Loucy (cell line): ENCODE measurements at regions not wholly inside any gene's neighbourhood (a gene's known extent, or its start where the extent isn't known, plus 50 kb on each side); places are given as distances from the start of the nearest gene placed in this dataset.

Experiments used
- H2AFZ ChIP-seq: fragments of 200-600 bp; sonication (generic); 2 replicates; pipeline ENCODE4 v1.6.0; 2016; ENCODE audit warnings: antibody characterized with exemption, mild to moderate bottlenecking, low read length, moderate library complexity
- H3F3A ChIP-seq: fragments of 200-600 bp; 2 replicates; pipeline ENCODE4 v1.6.0; 2016; ENCODE audit warnings: antibody characterized with exemption, low read depth, mild to moderate bottlenecking
- H3K27me3 ChIP-seq: fragments of 200-600 bp; sonication (generic); 2 replicates; pipeline ENCODE4 v1.6.1; 2014; ENCODE audit warnings: low read length, mild to moderate bottlenecking; ENCODE audit not compliant: insufficient read depth, poor library complexity, severe bottlenecking
- H3K36me3 ChIP-seq: fragments of 200-600 bp; sonication (generic); 2 replicates; pipeline ENCODE4 v1.6.1; 2016; ENCODE audit warnings: low read length; ENCODE audit not compliant: insufficient read depth
- H3K4me1 ChIP-seq: fragments of 200-600 bp; sonication (generic); 2 replicates; pipeline ENCODE4 v1.5.1; 2014; ENCODE audit warnings: low read length, mild to moderate bottlenecking; ENCODE audit not compliant: insufficient read depth, poor library complexity, severe bottlenecking
- H3K4me2 ChIP-seq: fragments of 200-600 bp; sonication (generic); 2 replicates; pipeline ENCODE4 v1.6.0; 2014; ENCODE audit warnings: antibody characterized with exemption, low read length, low read depth, mild to moderate bottlenecking; ENCODE audit not compliant: poor library complexity, severe bottlenecking
- H3K4me3 ChIP-seq: fragments of 200-600 bp; sonication (generic); 2 replicates; pipeline ENCODE4 v1.5.1; 2014; ENCODE audit warnings: low read length, mild to moderate bottlenecking, mixed read lengths; ENCODE audit not compliant: poor library complexity, severe bottlenecking
- H3K79me2 ChIP-seq: fragments of 200-600 bp; sonication (generic); 2 replicates; pipeline ENCODE4 v1.6.1; 2014; ENCODE audit warnings: low read length; ENCODE audit not compliant: insufficient read depth
- H3K9ac ChIP-seq: fragments of 200-600 bp; sonication (generic); 2 replicates; pipeline ENCODE4 v1.6.0; 2014; ENCODE audit warnings: mild to moderate bottlenecking, low read depth, low read length, moderate library complexity; ENCODE audit not compliant: poor library complexity, severe bottlenecking
- H3K9me2 ChIP-seq: fragments of 200-600 bp; sonication (generic); replicated peaks from 2 replicates; pipeline ENCODE4 v1.6.1; 2016; ENCODE audit warnings: low read depth, low read length, mixed read lengths
- H3K9me3 ChIP-seq: fragments of 200-600 bp; sonication (generic); 2 replicates; pipeline ENCODE4 v1.6.1; 2014; ENCODE audit warnings: mild to moderate bottlenecking, antibody characterized with exemption, low read length, low read depth; ENCODE audit not compliant: insufficient read depth
- H4K20me1 ChIP-seq: fragments of 200-600 bp; sonication (generic); 2 replicates; pipeline ENCODE4 v1.6.0; 2014; ENCODE audit warnings: antibody characterized with exemption, low read length, mild to moderate bottlenecking; ENCODE audit not compliant: insufficient read depth, poor library complexity, severe bottlenecking
- EZH2phosphoT487 ChIP-seq: fragments of 200-600 bp; IDR thresholded peaks from 2 replicates; pipeline ENCODE4 v1.6.1; 2018; ENCODE audit warnings: antibody characterized with exemption, mild to moderate bottlenecking, moderate library complexity, borderline replicate concordance
- TF ChIP-seq, protein P1 (sequence below): fragments of 200-600 bp; sonication (generic); conservative IDR thresholded peaks from 2 replicates; pipeline ENCODE4 v1.5.1; 2014; ENCODE audit warnings: mild to moderate bottlenecking, antibody characterized with exemption, low read length

DNA sequence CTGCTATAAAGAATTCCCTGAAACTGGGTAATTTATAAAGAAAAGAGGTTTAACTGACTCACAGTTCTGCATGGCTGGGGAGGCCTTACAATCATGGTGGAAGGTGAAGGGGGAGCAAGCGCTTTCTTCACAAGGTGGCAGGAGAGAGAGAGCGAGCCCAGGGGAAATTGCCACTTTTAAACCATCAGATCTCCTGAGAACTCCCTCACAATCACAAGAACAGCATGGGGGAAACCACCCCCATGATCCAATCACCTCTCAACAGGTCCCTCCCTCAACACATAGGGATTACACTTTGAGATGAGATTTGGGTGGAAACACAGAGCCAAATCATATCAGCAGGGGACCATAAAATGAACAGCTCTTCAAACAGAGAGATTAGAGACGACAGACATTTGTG lies 198.6 kb downstream of the MAGEB5 start:
- Histone ChIP-seq H4K20me1 (no peaks in the 10 kb centered on the region), H3K9me2 (no peaks in the 10 kb centered on the region), H3K27me3 (no peaks in the 10 kb centered on the region), H3K9me3 (no peaks in the 10 kb centered on the region), H3K4me3 (no peak overlapping the region), H3K79me2 (no peaks in the 10 kb centered on the region), H3K4me2 (no peak overlapping the region), H3K4me1 (no peaks in the 10 kb centered on the region), H3K9ac (no peak overlapping the region), H2AFZ (no peak overlapping the region), H3F3A (no peaks in the 10 kb centered on the region), H3K36me3 (no peaks in the 10 kb centered on the region)
- no peak for TF ChIP-seq EZH2phosphoT487
- TF ChIP-seq, protein P1, sequence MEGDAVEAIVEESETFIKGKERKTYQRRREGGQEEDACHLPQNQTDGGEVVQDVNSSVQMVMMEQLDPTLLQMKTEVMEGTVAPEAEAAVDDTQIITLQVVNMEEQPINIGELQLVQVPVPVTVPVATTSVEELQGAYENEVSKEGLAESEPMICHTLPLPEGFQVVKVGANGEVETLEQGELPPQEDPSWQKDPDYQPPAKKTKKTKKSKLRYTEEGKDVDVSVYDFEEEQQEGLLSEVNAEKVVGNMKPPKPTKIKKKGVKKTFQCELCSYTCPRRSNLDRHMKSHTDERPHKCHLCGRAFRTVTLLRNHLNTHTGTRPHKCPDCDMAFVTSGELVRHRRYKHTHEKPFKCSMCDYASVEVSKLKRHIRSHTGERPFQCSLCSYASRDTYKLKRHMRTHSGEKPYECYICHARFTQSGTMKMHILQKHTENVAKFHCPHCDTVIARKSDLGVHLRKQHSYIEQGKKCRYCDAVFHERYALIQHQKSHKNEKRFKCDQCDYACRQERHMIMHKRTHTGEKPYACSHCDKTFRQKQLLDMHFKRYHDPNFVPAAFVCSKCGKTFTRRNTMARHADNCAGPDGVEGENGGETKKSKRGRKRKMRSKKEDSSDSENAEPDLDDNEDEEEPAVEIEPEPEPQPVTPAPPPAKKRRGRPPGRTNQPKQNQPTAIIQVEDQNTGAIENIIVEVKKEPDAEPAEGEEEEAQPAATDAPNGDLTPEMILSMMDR = no peak

DNA sequence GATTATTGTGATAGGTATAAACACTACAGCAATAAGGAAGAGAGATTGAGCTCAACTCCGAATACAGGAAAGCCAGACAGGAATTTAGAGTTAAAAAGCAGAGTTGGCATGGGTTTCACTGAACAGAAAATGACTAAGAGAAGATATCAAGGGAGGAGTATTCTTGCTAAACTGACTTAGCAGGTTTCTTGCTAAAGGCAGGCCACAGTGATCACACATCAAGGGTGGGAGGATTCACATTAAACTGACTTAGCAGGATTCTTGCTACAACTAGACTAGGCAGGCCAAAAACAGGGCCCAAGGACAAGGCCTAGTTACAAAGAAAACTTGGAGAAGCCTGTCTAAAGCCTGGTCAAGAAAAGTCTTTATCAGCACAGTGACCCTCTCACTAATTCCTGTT lies 195.1 kb downstream of the MAGEB5 start:
- Histone ChIP-seq H3K9ac (no peak overlapping the region), H3K9me2 (no peaks in the 10 kb centered on the region), H3F3A (no peaks in the 10 kb centered on the region), H3K36me3 (no peaks in the 10 kb centered on the region), H3K27me3 (no peaks in the 10 kb centered on the region), H2AFZ (no peak overlapping the region), H3K4me2 (no peak overlapping the region), H3K4me1 (no peaks in the 10 kb centered on the region), H4K20me1 (no peaks in the 10 kb centered on the region), H3K79me2 (no peaks in the 10 kb centered on the region), H3K4me3 (no peak overlapping the region), H3K9me3 (no peaks in the 10 kb centered on the region)
- TF ChIP-seq, protein P1 = no peak
- TF ChIP-seq EZH2phosphoT487 = no peak

DNA sequence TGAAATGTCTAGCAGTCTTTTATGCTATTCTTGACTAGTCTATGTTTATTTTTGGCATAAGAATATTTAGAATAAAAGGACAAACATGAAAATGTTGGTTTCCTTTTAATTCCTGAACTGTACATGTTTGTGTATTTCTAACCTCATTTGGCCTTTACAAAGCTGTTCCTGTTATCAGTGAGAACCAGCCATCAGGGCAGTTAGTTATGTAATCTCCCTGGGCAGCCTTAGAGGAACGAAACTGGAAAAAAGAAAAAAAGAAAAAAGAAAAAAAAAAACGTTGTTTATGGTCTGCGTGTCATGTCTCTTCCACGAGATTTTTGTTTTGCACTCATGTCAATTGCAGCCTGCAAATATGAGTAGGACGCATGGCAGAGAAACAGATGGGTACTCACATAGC lies 193.7 kb downstream of the MAGEB5 start:
- H3K9ac ChIP-seq = no peak overlapping the region
- no peaks in the 10 kb centered on the region for H3K79me2 ChIP-seq
- H3K36me3 ChIP-seq = no peaks in the 10 kb centered on the region
- H4K20me1 ChIP-seq = no peaks in the 10 kb centered on the region
- TF ChIP-seq EZH2phosphoT487 = no peak
- TF ChIP-seq, protein P1 = no peak
- no peaks in the 10 kb centered on the region for H3K27me3 ChIP-seq
- H3K4me2 ChIP-seq = no peak overlapping the region
- H3K9me2 ChIP-seq = no peaks in the 10 kb centered on the region
- H3K4me1 ChIP-seq = no peaks in the 10 kb centered on the region
- H2AFZ ChIP-seq = no peak overlapping the region
- no peak overlapping the region for H3K4me3 ChIP-seq
- no peaks in the 10 kb centered on the region for H3F3A ChIP-seq
- no peaks in the 10 kb centered on the region for H3K9me3 ChIP-seq
